Renal cortical epithelial cell (primary cell): ENCODE measurements at regions not wholly inside any gene's neighbourhood (a gene's known extent, or its start where the extent isn't known, plus 50 kb on each side); places are given as distances from the start of the nearest gene placed in this dataset.
"Not testable (repeated sequence)": the region's sequence is repeated elsewhere in the genome, so short reads cannot be mapped to it uniquely, and the experiment has no call there.

Experiments used
- DNase-seq: peaks from one replicate; pipeline ENCODE4 v3.0.0-alpha.2; 2011; ENCODE audit warnings: low read depth

GRCh38 chr6:9831783-9832182, 583.1 kb downstream of the TFAP2A start:
- DNase-seq: no peak

GRCh38 chr6:9830808-9831207, 584.1 kb downstream of the TFAP2A start:
- no peak for DNase-seq

GRCh38 chr6:9825526-9825925, 589.3 kb downstream of the TFAP2A start:
- no peak for DNase-seq

- not testable (repeated sequence) for DNase-seq
Observed at GRCh38 chr6:9810727-9811126, 604.1 kb downstream of the TFAP2A start.

GRCh38 chr6:9810286-9810685, 604.6 kb downstream of the TFAP2A start:
- no peak for DNase-seq

- DNase-seq: no peak
Observed at GRCh38 chr6:9806195-9806594, 608.7 kb downstream of the TFAP2A start.

GRCh38 chr6:9801249-9801754, 613.6 kb downstream of the TFAP2A start:
- DNase-seq: no peak

- no peak for DNase-seq
Observed at GRCh38 chr6:9799582-9799981, 615.3 kb downstream of the TFAP2A start.

GRCh38 chr6:9796827-9797226, 618.0 kb downstream of the TFAP2A start:
- DNase-seq: no peak

GRCh38 chr6:9795880-9796279, 619.0 kb downstream of the TFAP2A start:
- DNase-seq: no peak

GRCh38 chr6:9789201-9789600, 625.7 kb downstream of the TFAP2A start:
- no peak for DNase-seq

- DNase-seq: no peak
Observed at GRCh38 chr6:9784786-9785185, 630.1 kb downstream of the TFAP2A start.

- DNase-seq: no peak
Observed at GRCh38 chr6:9783567-9783966, 631.3 kb downstream of the TFAP2A start.

- DNase-seq: peak; percentile 92
Observed at GRCh38 chr6:9766240-9766915, 648.5 kb downstream of the TFAP2A start.

GRCh38 chr6:9761220-9761619, 653.7 kb downstream of the TFAP2A start:
- DNase-seq: no peak

- no peak for DNase-seq
Observed at GRCh38 chr6:9754515-9754914, 660.4 kb downstream of the TFAP2A start.

GRCh38 chr6:9745966-9746365, 668.9 kb downstream of the TFAP2A start:
- no peak for DNase-seq

GRCh38 chr6:9745476-9745875, 669.4 kb downstream of the TFAP2A start:
- no peak for DNase-seq

- DNase-seq: no peak
Observed at GRCh38 chr6:9744119-9744518, 670.8 kb downstream of the TFAP2A start.

- no peak for DNase-seq
Observed at GRCh38 chr6:9732056-9732455, 682.8 kb downstream of the TFAP2A start.

GRCh38 chr6:9725776-9726175, 689.1 kb downstream of the TFAP2A start:
- not testable (repeated sequence) for DNase-seq

- no peak for DNase-seq
Observed at GRCh38 chr6:9717568-9717967, 697.3 kb downstream of the TFAP2A start.

GRCh38 chr6:9711365-9711764, 703.5 kb downstream of the TFAP2A start:
- DNase-seq: no peak

GRCh38 chr6:9710574-9710973, 704.3 kb downstream of the TFAP2A start:
- DNase-seq: no peak
